Cardiac septum (tissue), 1 donor: ENCODE measurements at regions not wholly inside any gene's neighbourhood (a gene's known extent, or its start where the extent isn't known, plus 50 kb on each side); places are given as distances from the start of the nearest gene placed in this dataset.

ENCODE experiments used
- DNase-seq: peaks from one replicate; pipeline ENCODE4 v3.0.0-alpha.2; 2020; ENCODE audit warnings: low spot score
- intact Hi-C: fragments of 100-400 bp; cut with DNase I; formaldehyde crosslinking; loops from one replicate; pipeline ENCODE4 v1.14.0; 2022
- donor health status: DM: no; HTN: no; CAD: no.

GRCh38 chr1:109815809-109816174 is 52.1 kb upstream of the EPS8L3 start:
- intact Hi-C loops = no loop called here
- no peak for DNase-seq

GRCh38 chr1:109814993-109815786 is 51.5 kb upstream of the EPS8L3 start:
- DNase-seq = no peak
- intact Hi-C loops = no loop called here

GRCh38 chr1:109814223-109814622 is 50.5 kb upstream of the EPS8L3 start:
- DNase-seq = no peak
- intact Hi-C loops = no loop called here
